H1 (cell line): ENCODE measurements at regions not wholly inside any gene's neighbourhood (a gene's known extent, or its start where the extent isn't known, plus 50 kb on each side); places are given as distances from the start of the nearest gene placed in this dataset.

Source experiments
- CTCF ChIP-seq, 3 experiments: IDR thresholded peaks; 1 replicate in 2 of 3; 2 replicates in 1 of 3; pipeline versions ENCODE4 v1.5.1 to v1.6.1; 2011; ENCODE audit warnings: low read length in 3 of 3, mild to moderate bottlenecking in 3 of 3, inconsistent platforms in 2 of 3, low read depth in 1 of 3, moderate library complexity in 1 of 3; ENCODE audit not compliant: insufficient read depth in 1 of 3; ENCODE audit errors: control extremely low read depth in 1 of 3
- HDAC6 ChIP-seq: IDR thresholded peaks from one replicate; pipeline ENCODE4 v1.7.1; 2012; ENCODE audit warnings: low read depth, mild to moderate bottlenecking, inconsistent platforms, low read length, moderate library complexity
- JUN ChIP-seq: IDR thresholded peaks from 2 replicates; pipeline ENCODE4 v1.6.1; 2011; ENCODE audit warnings: low read depth, mild to moderate bottlenecking, improper control_type of control experiment, low read length
- PHF8 ChIP-seq: fragments of 200-600 bp; sonication (generic); conservative IDR thresholded peaks from 2 replicates; pipeline ENCODE4 v1.7.1; 2012; ENCODE audit warnings: low read depth, mild to moderate bottlenecking, inconsistent platforms, low read length, moderate library complexity
- TAF7 ChIP-seq: optimal IDR thresholded peaks from 2 replicates; pipeline ENCODE3; 2011; ENCODE audit warnings: low read depth, mild to moderate bottlenecking, inconsistent platforms, low read length, moderate library complexity, borderline replicate concordance
- TBP ChIP-seq: IDR thresholded peaks from 2 replicates; pipeline ENCODE4 v1.6.1; 2011; ENCODE audit warnings: low read depth, low read length, improper control_type of control experiment

DNA sequence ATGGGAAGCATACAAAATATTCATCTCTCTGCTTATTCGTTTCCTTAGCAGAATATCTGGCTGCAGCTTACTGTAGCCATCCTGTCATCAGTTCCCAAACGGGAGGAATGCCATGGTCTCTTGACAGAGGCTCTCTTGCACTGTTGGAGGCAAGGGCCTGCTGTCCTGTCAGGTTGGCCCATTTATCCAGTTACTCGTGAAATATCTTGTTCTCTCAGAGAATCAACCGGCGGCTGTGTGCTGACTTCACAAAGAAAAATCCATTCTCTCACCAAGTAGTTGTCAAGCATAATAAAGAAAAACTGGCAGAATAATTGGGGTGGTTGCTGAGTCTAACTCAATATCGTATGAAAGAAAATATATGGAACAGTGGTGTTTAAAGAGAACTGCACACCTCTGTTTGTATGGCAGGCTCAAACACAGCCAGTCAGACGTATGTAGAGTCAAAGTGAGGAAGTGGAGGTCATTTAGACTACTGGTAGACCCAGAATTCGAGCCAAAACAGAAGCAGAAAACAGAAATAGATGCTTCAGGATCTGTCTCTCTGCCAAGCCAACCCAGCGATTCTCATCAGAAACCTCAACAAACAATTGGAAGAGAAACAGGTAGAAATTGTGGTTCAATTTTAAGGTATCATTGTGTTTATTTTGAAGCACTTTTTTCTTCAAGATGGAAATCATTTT, 349.2 kb upstream of the PRKCQ start (continued):
- TF ChIP-seq PHF8 (no peak), HDAC6 (no peak), CTCF (IDR thresholded peaks at IDR 0.05; ENCODE audit: control extremely low read depth in 1 of 3, insufficient read depth in 1 of 3, low read depth in 1 of 3, low read length in 3 of 3) (no peak), JUN (no peak), TBP (no peak), TAF7 (no peak)
